Activated CD4-positive, alpha-beta T cell treated with anti-CD3 and anti-CD28 coated beads, Interleukin-2, amount 10 ng/mL, durations not matched to agents 7 days and 5 days (primary cell): ENCODE measurements at regions not wholly inside any gene's neighbourhood (a gene's known extent, or its start where the extent isn't known, plus 50 kb on each side); places are given as distances from the start of the nearest gene placed in this dataset.

ENCODE experiments used
- CTCF ChIA-PET: fragments of 350-600 bp; sonication (Branson Sonifier 250); formaldehyde crosslinking; loops from one replicate; lab custom pipeline; 2021; ENCODE audit warnings: antibody characterized with exemption; lab: Charles Lee
- POLR2A ChIA-PET: fragments of 350-600 bp; sonication (Branson Sonifier 250); formaldehyde crosslinking; loops from one replicate; lab custom pipeline; 2021; ENCODE audit warnings: antibody characterized with exemption; lab: Charles Lee
- DNase-seq: peaks from one replicate; pipeline ENCODE4 v3.0.0-alpha.2; 2020
- H3K27ac Mint-ChIP-seq: one replicate; pipeline ENCODE4 v1.8.0; 2021; ENCODE audit warnings: mild to moderate bottlenecking, moderate library complexity, mixed read lengths
- H3K27me3 Mint-ChIP-seq: one replicate; pipeline ENCODE4 v1.8.0; 2021; ENCODE audit warnings: mixed read lengths
- H3K36me3 Mint-ChIP-seq: one replicate; pipeline ENCODE4 v1.8.0; 2021; ENCODE audit warnings: low read depth, mixed read lengths
- H3K4me1 Mint-ChIP-seq: one replicate; pipeline ENCODE4 v1.8.0; 2021; ENCODE audit warnings: mixed read lengths
- H3K4me3 Mint-ChIP-seq: one replicate; pipeline ENCODE4 v1.8.0; 2021; ENCODE audit warnings: mild to moderate bottlenecking, moderate library complexity, mixed read lengths
- H3K9me3 Mint-ChIP-seq: one replicate; pipeline ENCODE4 v1.8.0; 2021; ENCODE audit warnings: mixed read lengths

GRCh38 chr7:121570365-121570764 lies 174.3 kb upstream of the FAM3C start:
- no peak overlapping the region for H3K4me3 Mint-ChIP-seq
- ChIA-PET POLR2A (no interaction called here), CTCF (interaction anchor here (1.4 kb wide), 1 partner anchor 9 kb away, joined by 3 read pairs; no protein-coding TSS in a partner anchor)
- no peaks in the 10 kb centered on the region for H3K36me3 Mint-ChIP-seq
- no peak for DNase-seq
- H3K27me3 Mint-ChIP-seq = no peaks in the 10 kb centered on the region
- H3K4me1 Mint-ChIP-seq = no peaks in the 10 kb centered on the region
- no peaks in the 10 kb centered on the region for H3K9me3 Mint-ChIP-seq
- no peak overlapping the region for H3K27ac Mint-ChIP-seq

GRCh38 chr7:121563177-121563576 lies 167.1 kb upstream of the FAM3C start:
- DNase-seq = no peak
- CTCF ChIA-PET = no interaction called here
- POLR2A ChIA-PET = no interaction called here
- Mint-ChIP-seq H3K9me3 (no peaks in the 10 kb centered on the region), H3K4me1 (no peaks in the 10 kb centered on the region), H3K27ac (no peak overlapping the region), H3K36me3 (no peaks in the 10 kb centered on the region), H3K27me3 (peaks cover 10% of the 10 kb centered on the region), H3K4me3 (no peak overlapping the region)

GRCh38 chr7:121562259-121562658 lies 166.2 kb upstream of the FAM3C start:
- DNase-seq = no peak
- Mint-ChIP-seq H3K27me3 (peaks cover 10% of the 10 kb centered on the region), H3K4me1 (no peaks in the 10 kb centered on the region), H3K27ac (no peak overlapping the region), H3K9me3 (no peaks in the 10 kb centered on the region), H3K36me3 (no peaks in the 10 kb centered on the region), H3K4me3 (no peak overlapping the region)
- ChIA-PET CTCF (no interaction called here), POLR2A (no interaction called here)

GRCh38 chr7:121561717-121562116 lies 165.6 kb upstream of the FAM3C start:
- Mint-ChIP-seq H3K36me3 (no peaks in the 10 kb centered on the region), H3K4me3 (no peak overlapping the region), H3K4me1 (no peaks in the 10 kb centered on the region), H3K27ac (no peak overlapping the region), H3K9me3 (no peaks in the 10 kb centered on the region), H3K27me3 (peaks cover 10% of the 10 kb centered on the region)
- POLR2A ChIA-PET = no interaction called here
- no peak for DNase-seq
- CTCF ChIA-PET = no interaction called here

DNA sequence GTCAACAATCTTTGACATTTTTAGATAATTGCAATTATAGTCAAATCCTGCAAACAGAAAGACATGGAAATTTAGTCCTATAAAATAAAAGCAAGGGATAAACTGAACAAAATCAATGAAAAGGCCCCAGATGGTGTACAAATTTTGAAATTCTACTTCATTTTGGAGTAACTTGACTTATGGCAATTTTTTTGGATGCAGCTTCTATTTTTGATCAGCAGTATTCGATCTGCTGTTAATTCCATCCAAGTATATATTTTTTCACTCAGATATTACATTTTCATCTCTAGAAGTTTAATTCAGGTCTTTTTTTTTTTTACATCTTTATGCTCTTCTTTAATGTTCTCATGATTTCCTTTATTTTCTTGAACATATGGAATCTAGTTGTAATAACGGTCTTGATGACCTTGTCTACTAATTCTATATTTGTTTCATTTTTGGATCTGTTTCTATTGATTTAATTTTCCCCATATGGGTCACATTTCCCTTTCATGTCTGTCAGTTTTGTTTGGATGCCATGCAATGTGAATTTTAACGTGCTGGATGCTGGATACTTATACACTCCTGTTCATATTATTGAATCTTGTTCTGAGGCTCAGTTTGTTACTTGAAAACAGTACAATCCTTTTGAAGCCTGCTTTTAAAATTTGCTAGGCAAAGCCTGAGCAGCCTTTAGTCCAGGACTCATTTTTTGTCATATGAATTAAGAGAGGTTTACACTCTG lies 164.3 kb upstream of the FAM3C start:
- ChIA-PET POLR2A (no interaction called here), CTCF (no interaction called here)
- peaks cover 10% of the 10 kb centered on the region for H3K27me3 Mint-ChIP-seq
- no peak overlapping the region for H3K4me3 Mint-ChIP-seq
- DNase-seq = no peak
- no peak overlapping the region for H3K27ac Mint-ChIP-seq
- H3K4me1 Mint-ChIP-seq = no peaks in the 10 kb centered on the region
- no peaks in the 10 kb centered on the region for H3K36me3 Mint-ChIP-seq
- H3K9me3 Mint-ChIP-seq = no peaks in the 10 kb centered on the region

GRCh38 chr7:121558288-121558687 lies 162.2 kb upstream of the FAM3C start:
- Mint-ChIP-seq H3K27ac (no peak overlapping the region), H3K4me1 (no peaks in the 10 kb centered on the region), H3K36me3 (no peaks in the 10 kb centered on the region), H3K4me3 (no peak overlapping the region), H3K27me3 (peaks cover 10% of the 10 kb centered on the region), H3K9me3 (no peaks in the 10 kb centered on the region)
- ChIA-PET CTCF (interaction anchor here (0.6 to 1.8 kb wide), 5 partner anchors 10 to 191 kb away, joined by 3 to 5 read pairs (median 3); partner anchors contain the start of gene FAM3C), POLR2A (no interaction called here)
- DNase-seq = no peak

DNA sequence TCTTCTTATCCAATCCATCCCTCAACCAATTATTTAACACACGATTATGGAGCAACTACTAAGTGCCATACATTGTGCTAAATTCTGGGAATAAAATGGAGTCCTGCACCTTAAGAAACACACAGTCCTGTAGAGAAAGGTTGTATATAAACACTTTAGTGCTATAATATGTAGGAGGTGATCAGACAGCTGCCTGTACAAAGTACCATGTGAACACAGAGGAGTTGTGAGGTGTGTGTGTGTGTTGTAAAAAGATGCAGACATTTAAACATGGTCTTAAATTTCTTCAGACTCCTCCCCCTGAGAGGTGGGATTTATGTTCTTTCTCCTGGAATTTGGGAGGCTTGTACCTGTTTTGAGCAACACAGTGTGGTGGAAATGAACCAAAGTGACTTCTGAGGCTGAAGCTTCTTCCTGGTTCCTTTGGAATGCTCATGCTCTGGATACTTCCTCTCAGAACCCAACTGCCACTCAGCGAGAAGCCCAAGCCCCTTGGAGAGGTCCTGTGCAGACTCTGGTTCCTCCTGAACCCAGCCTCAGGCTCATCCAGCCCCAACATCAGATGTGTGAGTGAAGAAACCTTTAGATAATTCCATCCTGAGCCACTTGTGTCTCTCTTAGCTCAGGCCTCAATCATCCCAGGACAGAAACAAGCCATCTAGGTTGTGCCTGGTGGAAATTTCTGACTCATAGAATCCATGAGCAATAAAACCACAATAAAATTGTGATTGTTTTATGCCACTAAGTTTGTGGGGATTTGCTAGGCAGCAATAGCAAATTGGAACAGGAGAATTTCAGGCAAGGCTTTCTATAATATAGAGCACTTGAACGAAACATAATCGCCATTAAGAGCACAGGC lies 161.2 kb upstream of the FAM3C start:
- DNase-seq = no peak
- no peaks in the 10 kb centered on the region for H3K4me1 Mint-ChIP-seq
- no peak overlapping the region for H3K27ac Mint-ChIP-seq
- H3K9me3 Mint-ChIP-seq = no peaks in the 10 kb centered on the region
- CTCF ChIA-PET = interaction anchor here (1.1 to 1.8 kb wide), 5 partner anchors 9 to 190 kb away, joined by 3 to 5 read pairs (median 3); partner anchors contain the start of gene FAM3C
- H3K4me3 Mint-ChIP-seq = no peak overlapping the region
- no peaks in the 10 kb centered on the region for H3K36me3 Mint-ChIP-seq
- peaks cover 10% of the 10 kb centered on the region for H3K27me3 Mint-ChIP-seq
- POLR2A ChIA-PET = no interaction called here

- Mint-ChIP-seq H3K4me3 (no peak overlapping the region), H3K9me3 (no peaks in the 10 kb centered on the region), H3K27me3 (peaks cover 5% of the 10 kb centered on the region), H3K36me3 (no peaks in the 10 kb centered on the region), H3K27ac (no peak overlapping the region), H3K4me1 (no peaks in the 10 kb centered on the region)
- CTCF ChIA-PET = no interaction called here
- DNase-seq = no peak
- POLR2A ChIA-PET = no interaction called here
Observed at GRCh38 chr7:121555558-121555957, 159.4 kb upstream of the FAM3C start.

DNA sequence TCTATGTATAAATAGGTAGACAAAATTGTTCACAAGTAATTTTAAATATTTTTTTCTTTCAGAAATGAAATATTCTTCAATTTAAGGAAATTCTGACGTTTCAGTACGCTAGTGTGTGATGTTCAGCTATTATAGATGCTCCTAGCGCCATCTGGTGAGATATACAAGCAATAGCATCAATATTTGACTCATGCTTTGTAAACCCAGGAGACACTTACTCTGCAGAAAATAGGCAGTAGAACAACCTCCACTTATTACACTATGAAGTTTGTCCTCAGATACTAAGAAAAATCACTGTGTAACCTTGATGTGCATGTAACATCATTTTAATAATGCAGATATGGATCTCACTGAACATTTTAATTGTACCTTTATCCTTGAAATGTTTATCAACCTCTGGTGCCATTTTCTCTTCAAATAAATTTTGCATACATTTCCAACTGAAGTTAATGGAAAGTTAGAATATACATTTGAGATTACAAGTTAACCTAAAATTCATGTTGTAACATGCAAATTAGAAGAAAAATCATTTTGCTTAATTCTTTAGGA lies 151.5 kb upstream of the FAM3C start:
- peaks cover 7% of the 10 kb centered on the region for H3K27me3 Mint-ChIP-seq
- H3K4me3 Mint-ChIP-seq = no peak overlapping the region
- H3K27ac Mint-ChIP-seq = no peak overlapping the region
- POLR2A ChIA-PET = no interaction called here
- H3K4me1 Mint-ChIP-seq = peaks cover 27% of the 10 kb centered on the region
- H3K9me3 Mint-ChIP-seq = peaks cover 3% of the 10 kb centered on the region
- CTCF ChIA-PET = interaction anchor here (0.8 to 3.3 kb wide), 8 partner anchors 9 to 179 kb away, joined by 3 to 37 read pairs (median 4); partner anchors contain the start of gene FAM3C
- H3K36me3 Mint-ChIP-seq = peaks cover 3% of the 10 kb centered on the region
- peak; percentile 26 for DNase-seq

DNA sequence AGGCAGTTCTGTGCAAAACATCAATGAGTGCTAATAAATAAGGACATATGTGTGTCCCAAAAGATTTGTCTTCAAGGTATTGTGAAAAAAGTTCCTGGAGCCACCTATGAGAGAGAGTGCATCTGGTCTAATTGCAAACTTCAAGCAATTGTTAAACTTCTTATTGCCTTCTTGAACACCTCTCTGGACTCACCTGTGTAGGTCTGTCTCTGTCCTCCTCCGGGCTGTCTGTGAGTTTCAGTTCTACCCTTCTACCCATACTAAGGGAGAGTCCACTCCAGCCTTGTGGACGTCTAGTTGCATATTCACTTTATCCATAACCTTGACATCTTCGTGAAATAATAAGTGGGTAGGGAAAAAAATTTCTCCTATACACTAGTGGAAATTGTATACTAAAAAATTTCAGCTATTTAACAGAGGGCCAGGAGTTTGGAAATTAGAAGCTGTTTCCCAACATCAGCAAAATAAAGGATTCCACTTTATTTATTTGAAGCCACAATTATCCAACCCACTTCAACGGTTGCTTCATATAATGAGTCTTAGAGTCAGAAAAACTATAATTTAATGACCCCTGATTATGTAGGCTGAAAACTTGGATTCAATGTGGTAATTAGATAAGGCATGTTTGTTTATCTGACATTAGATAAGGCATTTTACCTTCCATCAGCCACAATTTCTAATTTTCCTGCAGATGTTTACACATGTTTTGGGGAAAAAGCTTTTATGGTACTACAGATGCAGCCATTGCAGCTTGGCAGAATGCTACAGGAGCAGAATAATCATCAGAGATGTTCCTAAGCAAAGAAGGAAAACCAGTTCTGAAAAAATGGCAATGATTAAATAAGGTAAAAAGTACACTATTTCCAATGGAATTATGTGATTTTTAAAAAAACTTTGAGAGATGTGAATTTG lies 150.8 kb upstream of the FAM3C start:
- no peak overlapping the region for H3K27ac Mint-ChIP-seq
- H3K4me1 Mint-ChIP-seq = peaks cover 27% of the 10 kb centered on the region
- H3K36me3 Mint-ChIP-seq = peaks cover 3% of the 10 kb centered on the region
- H3K4me3 Mint-ChIP-seq = no peak overlapping the region
- ChIA-PET CTCF (interaction anchor here (0.8 to 3.3 kb wide), 8 partner anchors 10 to 178 kb away, joined by 3 to 37 read pairs (median 4); partner anchors contain the start of gene FAM3C), POLR2A (no interaction called here)
- H3K9me3 Mint-ChIP-seq = peaks cover 3% of the 10 kb centered on the region
- peaks cover 7% of the 10 kb centered on the region for H3K27me3 Mint-ChIP-seq
- no peak for DNase-seq

GRCh38 chr7:121545418-121545817 lies 149.3 kb upstream of the FAM3C start:
- ChIA-PET CTCF (interaction anchor here (0.6 to 2.3 kb wide), 8 partner anchors 15 to 179 kb away, joined by 3 to 15 read pairs (median 3); partner anchors contain the start of gene FAM3C), POLR2A (no interaction called here)
- no peak for DNase-seq
- H3K27ac Mint-ChIP-seq = no peak overlapping the region
- H3K36me3 Mint-ChIP-seq = peaks cover 3% of the 10 kb centered on the region
- H3K9me3 Mint-ChIP-seq = peaks cover 3% of the 10 kb centered on the region
- H3K4me1 Mint-ChIP-seq = peaks cover 27% of the 10 kb centered on the region
- peaks cover 3% of the 10 kb centered on the region for H3K27me3 Mint-ChIP-seq
- H3K4me3 Mint-ChIP-seq = no peak overlapping the region

DNA sequence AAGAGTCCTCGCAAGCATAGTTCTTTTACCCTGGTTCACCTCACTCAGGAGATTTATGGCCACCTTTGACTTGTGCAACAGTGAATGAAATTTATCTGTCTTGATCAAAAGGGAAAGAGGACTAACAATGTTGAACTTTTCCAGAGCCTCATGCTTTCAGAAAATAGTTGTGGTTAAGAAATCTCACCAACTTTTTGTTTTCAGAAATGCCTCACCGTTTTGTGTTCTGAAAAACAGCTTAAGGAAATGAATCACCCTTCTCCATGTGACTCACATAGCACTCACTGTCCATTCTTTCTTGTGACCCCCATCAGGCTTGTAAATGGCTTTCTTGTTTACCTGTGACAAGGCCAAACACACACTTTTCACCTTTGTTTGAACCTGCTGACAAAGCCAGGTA lies 148.6 kb upstream of the FAM3C start:
- Mint-ChIP-seq H3K9me3 (peaks cover 3% of the 10 kb centered on the region), H3K27ac (peak overlapping the region; percentile 62), H3K27me3 (no peaks in the 10 kb centered on the region), H3K4me1 (peaks cover 32% of the 10 kb centered on the region), H3K4me3 (no peak overlapping the region), H3K36me3 (peaks cover 3% of the 10 kb centered on the region)
- peak; percentile 14 for DNase-seq
- POLR2A ChIA-PET = no interaction called here
- CTCF ChIA-PET = interaction anchor here (0.6 to 2.3 kb wide), 5 partner anchors 20 to 178 kb away, joined by 3 to 15 read pairs (median 6); partner anchors contain the start of gene FAM3C
